Activated CD8-positive, alpha-beta memory T cell treated with anti-CD3 and anti-CD28 coated beads, Interleukin-2, amount 10 ng/mL, durations not matched to agents 7 days and 5 days (primary cell): ENCODE measurements at regions not wholly inside any gene's neighbourhood (a gene's known extent, or its start where the extent isn't known, plus 50 kb on each side); places are given as distances from the start of the nearest gene placed in this dataset.

Source experiments
- ATAC-seq: fragments of 150-1000 bp; cut with Tn5 transposase; one replicate; pipeline ENCODE4 v1.10.0; 2021; ENCODE audit warnings: moderate library complexity
- CTCF ChIA-PET: fragments of 350-600 bp; sonication (Branson Sonifier 250); formaldehyde crosslinking; loops from one replicate; lab custom pipeline; 2021; ENCODE audit warnings: antibody characterized with exemption; lab: Charles Lee
- DNase-seq: peaks from one replicate; pipeline ENCODE4 v3.0.0-alpha.2; 2020
- H3K27ac Mint-ChIP-seq: one replicate; pipeline ENCODE4 v1.8.0; 2021; ENCODE audit warnings: mild to moderate bottlenecking, mixed read lengths
- H3K27me3 Mint-ChIP-seq: one replicate; pipeline ENCODE4 v1.8.0; 2021; ENCODE audit warnings: mixed read lengths
- H3K36me3 Mint-ChIP-seq: one replicate; pipeline ENCODE4 v1.8.0; 2021; ENCODE audit warnings: mild to moderate bottlenecking, mixed read lengths
- H3K4me1 Mint-ChIP-seq: one replicate; pipeline ENCODE4 v1.8.0; 2021; ENCODE audit warnings: mixed read lengths
- H3K4me3 Mint-ChIP-seq: one replicate; pipeline ENCODE4 v1.8.0; 2021; ENCODE audit warnings: mild to moderate bottlenecking, moderate library complexity, mixed read lengths
- H3K9me3 Mint-ChIP-seq: one replicate; pipeline ENCODE4 v1.8.0; 2022; ENCODE audit warnings: low read depth, mixed read lengths

- no peak for ATAC-seq
- no peak overlapping the region for H3K4me3 Mint-ChIP-seq
- no peak for DNase-seq
- no peaks in the 10 kb centered on the region for H3K9me3 Mint-ChIP-seq
- no peaks in the 10 kb centered on the region for H3K4me1 Mint-ChIP-seq
- H3K27me3 Mint-ChIP-seq: no peaks in the 10 kb centered on the region
- CTCF ChIA-PET: no interaction called here
- H3K36me3 Mint-ChIP-seq: no peaks in the 10 kb centered on the region
- no peak overlapping the region for H3K27ac Mint-ChIP-seq
These were observed 375.5 kb upstream of the CELF2 start for GRCh38 chr10:10642189-10642588.

- H3K4me3 Mint-ChIP-seq: no peak overlapping the region
- DNase-seq: no peak
- no peaks in the 10 kb centered on the region for H3K36me3 Mint-ChIP-seq
- CTCF ChIA-PET: no interaction called here
- ATAC-seq: no peak
- H3K27me3 Mint-ChIP-seq: no peaks in the 10 kb centered on the region
- H3K27ac Mint-ChIP-seq: no peak overlapping the region
- no peaks in the 10 kb centered on the region for H3K9me3 Mint-ChIP-seq
- no peaks in the 10 kb centered on the region for H3K4me1 Mint-ChIP-seq
These were observed 374.9 kb upstream of the CELF2 start for GRCh38 chr10:10642751-10643150.

- ATAC-seq (no peak), DNase-seq (no peak)
- Mint-ChIP-seq H3K4me1 (no peaks in the 10 kb centered on the region), H3K9me3 (peaks cover 2% of the 10 kb centered on the region), H3K36me3 (no peaks in the 10 kb centered on the region), H3K27me3 (no peaks in the 10 kb centered on the region), H3K4me3 (no peak overlapping the region), H3K27ac (no peak overlapping the region)
- CTCF ChIA-PET: no interaction called here
These were observed 373.5 kb upstream of the CELF2 start for GRCh38 chr10:10644008-10644646.

- H3K4me1 Mint-ChIP-seq: no peaks in the 10 kb centered on the region
- CTCF ChIA-PET: no interaction called here
These were observed 372.8 kb upstream of the CELF2 start for GRCh38 chr10:10644676-10645385.

GRCh38 chr10:10647331-10647730, 370.3 kb upstream of the CELF2 start:
- Mint-ChIP-seq H3K9me3 (peaks cover 5% of the 10 kb centered on the region), H3K27me3 (no peaks in the 10 kb centered on the region), H3K36me3 (no peaks in the 10 kb centered on the region), H3K4me3 (no peak overlapping the region), H3K27ac (no peak overlapping the region), H3K4me1 (no peaks in the 10 kb centered on the region)
- no peak for ATAC-seq
- CTCF ChIA-PET: no interaction called here
- DNase-seq: no peak

More at GRCh38 chr10:10644676-10645385, 372.8 kb upstream of the CELF2 start:
- peaks cover 3% of the 10 kb centered on the region for H3K9me3 Mint-ChIP-seq
- no peak overlapping the region for H3K27ac Mint-ChIP-seq
- no peak for DNase-seq
- ATAC-seq: no peak
- no peaks in the 10 kb centered on the region for H3K36me3 Mint-ChIP-seq
- H3K27me3 Mint-ChIP-seq: no peaks in the 10 kb centered on the region
- no peak overlapping the region for H3K4me3 Mint-ChIP-seq

GRCh38 chr10:10657139-10657760, 360.4 kb upstream of the CELF2 start:
- Mint-ChIP-seq H3K4me3 (no peak overlapping the region), H3K27me3 (no peaks in the 10 kb centered on the region), H3K36me3 (no peaks in the 10 kb centered on the region), H3K9me3 (no peaks in the 10 kb centered on the region), H3K27ac (no peak overlapping the region), H3K4me1 (no peaks in the 10 kb centered on the region)
- ATAC-seq: no peak
- no peak for DNase-seq
- CTCF ChIA-PET: no interaction called here

GRCh38 chr10:10658172-10658785, 359.4 kb upstream of the CELF2 start:
- Mint-ChIP-seq H3K27ac (no peak overlapping the region), H3K27me3 (peaks cover 2% of the 10 kb centered on the region), H3K4me1 (no peaks in the 10 kb centered on the region), H3K36me3 (no peaks in the 10 kb centered on the region), H3K4me3 (no peak overlapping the region), H3K9me3 (no peaks in the 10 kb centered on the region)
- ATAC-seq (no peak), DNase-seq (no peak)
- CTCF ChIA-PET: no interaction called here

GRCh38 chr10:10660054-10660453, 357.6 kb upstream of the CELF2 start:
- Mint-ChIP-seq H3K27ac (no peak overlapping the region), H3K4me1 (no peaks in the 10 kb centered on the region), H3K36me3 (no peaks in the 10 kb centered on the region), H3K4me3 (no peak overlapping the region), H3K9me3 (no peaks in the 10 kb centered on the region), H3K27me3 (peaks cover 4% of the 10 kb centered on the region)
- CTCF ChIA-PET: no interaction called here
- no peak for DNase-seq
- no peak for ATAC-seq

- peaks cover 4% of the 10 kb centered on the region for H3K27me3 Mint-ChIP-seq
- ATAC-seq: no peak
- no peak for DNase-seq
- H3K27ac Mint-ChIP-seq: no peak overlapping the region
- no peaks in the 10 kb centered on the region for H3K9me3 Mint-ChIP-seq
- H3K36me3 Mint-ChIP-seq: no peaks in the 10 kb centered on the region
- H3K4me3 Mint-ChIP-seq: no peak overlapping the region
- H3K4me1 Mint-ChIP-seq: no peaks in the 10 kb centered on the region
- CTCF ChIA-PET: no interaction called here
These were observed 356.5 kb upstream of the CELF2 start for GRCh38 chr10:10661176-10661575.

- Mint-ChIP-seq H3K27ac (no peak overlapping the region), H3K4me1 (no peaks in the 10 kb centered on the region), H3K9me3 (no peaks in the 10 kb centered on the region), H3K4me3 (no peak overlapping the region), H3K36me3 (no peaks in the 10 kb centered on the region), H3K27me3 (peaks cover 4% of the 10 kb centered on the region)
- DNase-seq (no peak), ATAC-seq (no peak)
- CTCF ChIA-PET: no interaction called here
These were observed 354.8 kb upstream of the CELF2 start for GRCh38 chr10:10662716-10663408.

- Mint-ChIP-seq H3K27me3 (peaks cover 4% of the 10 kb centered on the region), H3K9me3 (no peaks in the 10 kb centered on the region), H3K27ac (no peak overlapping the region), H3K36me3 (no peaks in the 10 kb centered on the region), H3K4me3 (no peak overlapping the region), H3K4me1 (no peaks in the 10 kb centered on the region)
- no peak for DNase-seq
- CTCF ChIA-PET: no interaction called here
- ATAC-seq: no peak
These were observed 354.1 kb upstream of the CELF2 start for GRCh38 chr10:10663622-10664021.

- Mint-ChIP-seq H3K9me3 (no peaks in the 10 kb centered on the region), H3K4me1 (no peaks in the 10 kb centered on the region), H3K36me3 (no peaks in the 10 kb centered on the region), H3K4me3 (no peak overlapping the region), H3K27me3 (peaks cover 4% of the 10 kb centered on the region), H3K27ac (no peak overlapping the region)
- CTCF ChIA-PET: no interaction called here
- DNase-seq (no peak), ATAC-seq (no peak)
These were observed 351.9 kb upstream of the CELF2 start for GRCh38 chr10:10665750-10666149.

GRCh38 chr10:10667466-10667865, 350.2 kb upstream of the CELF2 start:
- CTCF ChIA-PET: no interaction called here
- H3K9me3 Mint-ChIP-seq: no peaks in the 10 kb centered on the region
- DNase-seq: no peak
- H3K27ac Mint-ChIP-seq: no peak overlapping the region
- no peaks in the 10 kb centered on the region for H3K36me3 Mint-ChIP-seq
- no peaks in the 10 kb centered on the region for H3K4me1 Mint-ChIP-seq
- ATAC-seq: no peak
- peaks cover 4% of the 10 kb centered on the region for H3K27me3 Mint-ChIP-seq
- H3K4me3 Mint-ChIP-seq: no peak overlapping the region
